OCI-LY3 (cell line): ENCODE measurements at regions not wholly inside any gene's neighbourhood (a gene's known extent, or its start where the extent isn't known, plus 50 kb on each side); places are given as distances from the start of the nearest gene placed in this dataset.

Experiments
- H2AFZ ChIP-seq: fragments of 200-600, 300-600 bp; shearing (Covaris generic); 2 replicates; pipeline ENCODE4 v1.6.0; 2014; ENCODE audit warnings: antibody characterized with exemption, low read depth, low read length
- H3K27ac ChIP-seq: fragments of 200-600, 300-600 bp; sonication (generic); 2 replicates; pipeline ENCODE4 v1.5.1; 2014; ENCODE audit warnings: mild to moderate bottlenecking, low read length, moderate library complexity, mixed read lengths
- H3K27me3 ChIP-seq: fragments of 200-600, 300-600 bp; sonication (generic); 2 replicates; pipeline ENCODE4 v1.6.1; 2014; ENCODE audit warnings: low read depth, low read length, mixed read lengths
- H3K36me3 ChIP-seq: fragments of 200-600, 300-600 bp; sonication (generic); replicated peaks from 2 replicates; pipeline ENCODE3; 2014; ENCODE audit warnings: low read depth, low read length, mixed read lengths
- H3K4me1 ChIP-seq: fragments of 300-600, 200-600 bp; sonication (generic); 2 replicates; pipeline ENCODE4 v1.6.1; 2014; ENCODE audit warnings: low read length, mixed read lengths
- H3K4me2 ChIP-seq: fragments of 200-600, 300-600 bp; sonication (generic); 2 replicates; pipeline ENCODE4 v1.6.1; 2014; ENCODE audit warnings: low read length, mixed read lengths
- H3K4me3 ChIP-seq: fragments of 300-600, 200-600 bp; sonication (generic); 2 replicates; pipeline ENCODE4 v1.5.1; 2014; ENCODE audit warnings: antibody characterized with exemption, mild to moderate bottlenecking, low read length, moderate library complexity
- H3K79me2 ChIP-seq: fragments of 300-600, 200-600 bp; shearing (Covaris generic); 2 replicates; pipeline ENCODE4 v1.6.1; 2014; ENCODE audit warnings: mild to moderate bottlenecking, low read length, mixed read lengths
- H3K9ac ChIP-seq: fragments of 300-600, 200-600 bp; shearing (Covaris generic); 2 replicates; pipeline ENCODE4 v1.6.0; 2014; ENCODE audit warnings: mild to moderate bottlenecking, low read length, moderate library complexity
- H3K9me3 ChIP-seq: fragments of 200-600, 300-600 bp; shearing (Covaris generic); 2 replicates; pipeline ENCODE4 v1.6.1; 2014; ENCODE audit warnings: low read length, mixed read lengths; ENCODE audit not compliant: insufficient read depth
- H4K20me1 ChIP-seq: fragments of 200-600, 300-600 bp; sonication (generic); 2 replicates; pipeline ENCODE4 v1.6.1; 2016; ENCODE audit warnings: low read length, mixed read lengths; ENCODE audit not compliant: insufficient read depth
- CTCF ChIP-seq: fragments of 200-600, 300-600 bp; sonication (generic); IDR thresholded peaks from 2 replicates; pipeline ENCODE4 v1.5.1; 2014; ENCODE audit warnings: antibody characterized with exemption, low read length, low read depth
- EZH2phosphoT487 ChIP-seq: fragments of 200-600 bp; shearing (Covaris generic); IDR thresholded peaks from 2 replicates; pipeline ENCODE4 v1.6.1; 2018; ENCODE audit warnings: antibody characterized with exemption, mixed run types, low read depth

DNA sequence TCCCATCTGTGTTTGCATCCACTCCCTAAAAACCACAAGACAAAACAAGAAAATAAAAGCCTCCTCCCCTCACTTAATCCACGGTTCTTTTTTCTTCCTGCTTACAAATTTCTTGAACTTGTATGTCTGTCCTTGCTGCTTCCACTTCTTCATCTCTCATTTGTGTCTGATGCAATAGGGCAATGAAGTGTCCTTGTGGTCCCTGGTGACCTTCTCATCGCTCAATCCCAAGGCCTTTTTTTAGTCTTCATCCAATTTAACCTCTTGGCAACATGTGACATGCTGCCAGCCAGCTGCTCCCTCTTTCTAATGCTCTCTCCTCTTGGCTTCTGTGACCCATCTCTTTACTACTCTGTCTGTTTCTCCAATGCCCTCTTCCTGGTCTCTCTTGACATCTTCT lies 87.6 kb downstream of the SEMA4F start:
- Histone ChIP-seq H3K36me3 (no peaks in the 10 kb centered on the region), H3K4me3 (no peak overlapping the region), H3K9me3 (0 out of 2 replicates have a peak, but pooled peaks cover 1% of the 10 kb centered on the region), H3K79me2 (no peaks in the 10 kb centered on the region), H2AFZ (no peak overlapping the region), H4K20me1 (no peaks in the 10 kb centered on the region), H3K4me2 (no peak overlapping the region), H3K27ac (no peak overlapping the region), H3K4me1 (no peaks in the 10 kb centered on the region), H3K27me3 (0 out of 2 replicates have a peak, but pooled peaks cover 3% of the 10 kb centered on the region), H3K9ac (no peak overlapping the region)
- no peak for TF ChIP-seq EZH2phosphoT487
- TF ChIP-seq CTCF, result no peak

GRCh38 chr2:74742471-74742870 lies 88.4 kb downstream of the SEMA4F start:
- no peak overlapping the region for H3K4me2 ChIP-seq
- no peak overlapping the region for H3K27ac ChIP-seq
- H3K9me3 ChIP-seq, result no peaks in the 10 kb centered on the region
- no peaks in the 10 kb centered on the region for H3K79me2 ChIP-seq
- no peak overlapping the region for H3K4me3 ChIP-seq
- TF ChIP-seq EZH2phosphoT487 (no peak), CTCF (no peak)
- H3K9ac ChIP-seq, result no peak overlapping the region
- H3K36me3 ChIP-seq, result no peaks in the 10 kb centered on the region
- H2AFZ ChIP-seq, result no peak overlapping the region
- H4K20me1 ChIP-seq, result no peaks in the 10 kb centered on the region
- H3K27me3 ChIP-seq, result 0 out of 2 replicates have a peak, but pooled peaks cover 3% of the 10 kb centered on the region
- H3K4me1 ChIP-seq, result no peaks in the 10 kb centered on the region

- no peak overlapping the region for H3K4me3 ChIP-seq
- no peaks in the 10 kb centered on the region for H3K9me3 ChIP-seq
- H2AFZ ChIP-seq, result no peak overlapping the region
- no peak overlapping the region for H3K4me2 ChIP-seq
- H3K9ac ChIP-seq, result no peak overlapping the region
- H4K20me1 ChIP-seq, result no peaks in the 10 kb centered on the region
- 0 out of 2 replicates have a peak, but pooled peaks cover 3% of the 10 kb centered on the region for H3K27me3 ChIP-seq
- H3K79me2 ChIP-seq, result no peaks in the 10 kb centered on the region
- no peaks in the 10 kb centered on the region for H3K36me3 ChIP-seq
- H3K4me1 ChIP-seq, result no peaks in the 10 kb centered on the region
- H3K27ac ChIP-seq, result no peak overlapping the region
- no peak for TF ChIP-seq EZH2phosphoT487
- TF ChIP-seq CTCF, result no peak
Observed at GRCh38 chr2:74743039-74743438, 89.0 kb downstream of the SEMA4F start.

DNA sequence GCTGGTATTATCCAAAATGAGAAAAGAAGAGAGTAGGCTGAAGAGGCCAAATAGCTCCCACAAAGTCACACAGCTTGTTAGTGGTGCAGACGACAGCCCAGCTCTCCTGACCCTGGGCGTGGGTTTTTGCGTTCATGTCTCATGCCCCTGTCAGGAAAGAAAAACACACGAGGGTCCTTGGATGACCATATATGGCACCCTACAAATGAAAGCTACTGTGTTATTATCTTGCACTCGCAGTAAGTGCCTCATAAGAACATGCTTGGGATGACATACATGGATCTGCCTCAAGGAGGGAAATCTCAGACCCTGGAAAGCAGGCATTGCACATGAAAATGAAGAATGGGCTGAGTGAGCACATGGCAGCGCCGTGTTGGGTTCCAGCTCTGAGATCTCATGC lies 89.7 kb downstream of the SEMA4F start:
- no peaks in the 10 kb centered on the region for H3K9me3 ChIP-seq
- H3K27me3 ChIP-seq, result peaks cover 7% of the 10 kb centered on the region; the same call in 1 of the 2 replicates
- TF ChIP-seq CTCF, result no peak
- no peak for TF ChIP-seq EZH2phosphoT487
- H3K27ac ChIP-seq, result no peak overlapping the region
- H3K79me2 ChIP-seq, result no peaks in the 10 kb centered on the region
- H3K4me2 ChIP-seq, result no peak overlapping the region
- no peaks in the 10 kb centered on the region for H3K36me3 ChIP-seq
- H3K4me1 ChIP-seq, result no peaks in the 10 kb centered on the region
- no peaks in the 10 kb centered on the region for H4K20me1 ChIP-seq
- no peak overlapping the region for H3K4me3 ChIP-seq
- no peak overlapping the region for H2AFZ ChIP-seq
- H3K9ac ChIP-seq, result no peak overlapping the region
